Muscle of leg (tissue), 3 donors: ENCODE measurements at regions not wholly inside any gene's neighbourhood (a gene's known extent, or its start where the extent isn't known, plus 50 kb on each side); places are given as distances from the start of the nearest gene placed in this dataset.
"Not testable (repeated sequence)": the region's sequence is repeated elsewhere in the genome, so short reads cannot be mapped to it uniquely, and the experiment has no call there.

Experiments used
- DNase-seq: peaks from one replicate; pipeline ENCODE4 v3.0.0; 2013
- H3K27ac ChIP-seq: one replicate; pipeline ENCODE4 v1.5.1; 2013; ENCODE audit warnings: mild to moderate bottlenecking, low read length, control low read depth
- H3K27me3 ChIP-seq: one replicate; pipeline ENCODE4 v1.6.1; 2013; ENCODE audit warnings: low read length; ENCODE audit not compliant: control insufficient read depth, insufficient read depth
- H3K36me3 ChIP-seq: one replicate; pipeline ENCODE4 v1.6.1; 2013; ENCODE audit warnings: low read length; ENCODE audit not compliant: control insufficient read depth, insufficient read depth
- H3K4me1 ChIP-seq: one replicate; pipeline ENCODE4 v1.6.1; 2013; ENCODE audit warnings: low read length; ENCODE audit not compliant: control insufficient read depth, insufficient read depth
- H3K4me3 ChIP-seq: one replicate; pipeline ENCODE4 v1.5.1; 2013; ENCODE audit warnings: low read length, control low read depth
- H3K9me3 ChIP-seq: replicated peaks from 2 replicates; pipeline ENCODE4 v1.6.1; 2013; ENCODE audit warnings: low read depth, low read length; ENCODE audit not compliant: control insufficient read depth
- WGBS: methylation state at CpG from one replicate; pipeline ENCODE4 v1.1.5; 2013; ENCODE audit warnings: missing lambda C conversion rate; ENCODE audit not compliant: insufficient coverage; 5-methylcytosine and 5-hydroxymethylcytosine counted together

DNA sequence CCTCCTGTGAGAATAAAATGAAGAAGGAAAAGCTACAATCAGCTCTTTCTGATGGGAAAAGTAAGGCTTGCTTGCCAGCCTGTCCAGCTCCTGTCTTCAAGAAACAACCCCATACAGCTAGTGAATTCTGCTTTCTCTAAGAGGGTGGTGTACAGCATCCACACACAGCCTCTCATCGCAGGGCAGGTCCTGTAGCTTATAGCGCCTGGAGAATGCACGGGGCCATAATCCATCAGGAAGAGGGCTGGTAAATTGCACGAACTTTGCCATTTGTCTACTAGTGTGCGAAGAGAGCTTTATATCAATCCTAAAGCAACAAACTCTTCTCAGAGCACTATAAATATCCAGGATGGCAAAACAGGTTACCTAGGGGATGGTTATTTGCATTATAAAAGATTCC is 83.3 kb upstream of the SAMSN1 start:
- Histone ChIP-seq H3K4me1 (no peaks in the 10 kb centered on the region), H3K27me3 (no peaks in the 10 kb centered on the region), H3K27ac (no peak overlapping the region), H3K4me3 (no peak overlapping the region), H3K9me3 (no peaks in the 10 kb centered on the region), H3K36me3 (no peaks in the 10 kb centered on the region)
- no CpG with 5 or more reads among the region's 5 CpGs for WGBS
- no peak for DNase-seq

- H3K9me3 ChIP-seq, DNase-seq, H3K4me1 ChIP-seq, H3K27ac ChIP-seq, H3K4me3 ChIP-seq, H3K36me3 ChIP-seq, H3K27me3 ChIP-seq: not testable (repeated sequence)
- no CpG with 5 or more reads among the region's 3 CpGs for WGBS
Measured at GRCh38 chr21:14623079-14623478, 77.0 kb upstream of the SAMSN1 start.

DNA sequence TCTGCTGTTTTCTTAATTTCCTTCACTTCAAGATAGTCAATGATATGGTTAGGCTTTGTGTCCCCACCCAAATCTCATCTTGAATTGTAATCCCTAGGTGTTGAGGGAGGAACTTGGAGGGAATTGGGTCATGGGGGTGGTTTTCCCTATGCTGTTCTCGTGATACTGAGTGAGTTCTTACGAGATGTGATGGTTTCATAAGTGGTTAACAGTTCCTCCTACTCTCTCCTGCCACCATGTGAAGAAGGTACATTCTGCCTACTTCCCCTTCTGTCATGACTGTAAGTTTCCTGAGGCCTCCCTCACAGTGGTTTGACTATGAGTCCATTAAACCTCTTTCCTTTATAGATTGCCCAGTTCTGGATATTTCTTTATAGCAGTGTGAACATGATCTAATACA is 74.0 kb upstream of the SAMSN1 start:
- DNase-seq = no peak
- Histone ChIP-seq H3K27me3 (no peaks in the 10 kb centered on the region), H3K36me3 (no peaks in the 10 kb centered on the region), H3K9me3 (peaks cover 3% of the 10 kb centered on the region), H3K4me1 (no peaks in the 10 kb centered on the region), H3K27ac (no peak overlapping the region), H3K4me3 (no peak overlapping the region)
- WGBS = no CpG with 5 or more reads among the region's 2 CpGs

GRCh38 chr21:14617871-14618270 is 71.8 kb upstream of the SAMSN1 start:
- 100% methylated on average over 1 of the region's 2 CpGs for WGBS
- H3K4me3 ChIP-seq = no peak overlapping the region
- H3K27ac ChIP-seq = no peak overlapping the region
- no peaks in the 10 kb centered on the region for H3K4me1 ChIP-seq
- DNase-seq = no peak
- peaks cover 3% of the 10 kb centered on the region for H3K9me3 ChIP-seq
- H3K27me3 ChIP-seq = no peaks in the 10 kb centered on the region
- H3K36me3 ChIP-seq = no peaks in the 10 kb centered on the region

- peaks cover 3% of the 10 kb centered on the region for H3K9me3 ChIP-seq
- WGBS = no CpG with 5 or more reads among the region's 2 CpGs
- no peak overlapping the region for H3K27ac ChIP-seq
- no peaks in the 10 kb centered on the region for H3K36me3 ChIP-seq
- H3K27me3 ChIP-seq = no peaks in the 10 kb centered on the region
- no peak overlapping the region for H3K4me3 ChIP-seq
- H3K4me1 ChIP-seq = no peaks in the 10 kb centered on the region
- no peak for DNase-seq
Measured at GRCh38 chr21:14617040-14617393, 70.9 kb upstream of the SAMSN1 start.

- no peaks in the 10 kb centered on the region for H3K4me1 ChIP-seq
- no CpG with 5 or more reads among the region's 4 CpGs for WGBS
Measured at GRCh38 chr21:14616380-14617039, 70.4 kb upstream of the SAMSN1 start.

GRCh38 chr21:14615359-14615974 is 69.4 kb upstream of the SAMSN1 start:
- no peaks in the 10 kb centered on the region for H3K36me3 ChIP-seq
- no peaks in the 10 kb centered on the region for H3K4me1 ChIP-seq
- WGBS = no CpG with 5 or more reads among the region's 4 CpGs
- no peaks in the 10 kb centered on the region for H3K27me3 ChIP-seq
- peak; percentile 61 for DNase-seq
- no peaks in the 10 kb centered on the region for H3K9me3 ChIP-seq
- no peak overlapping the region for H3K27ac ChIP-seq
- no peak overlapping the region for H3K4me3 ChIP-seq

More at GRCh38 chr21:14616380-14617039, 70.4 kb upstream of the SAMSN1 start:
- Histone ChIP-seq H3K9me3 (peaks cover 3% of the 10 kb centered on the region), H3K27ac (no peak overlapping the region), H3K4me3 (no peak overlapping the region), H3K27me3 (no peaks in the 10 kb centered on the region), H3K36me3 (no peaks in the 10 kb centered on the region)
- no peak for DNase-seq

- Histone ChIP-seq H3K27me3 (no peaks in the 10 kb centered on the region), H3K27ac (peak overlapping the region; percentile 10), H3K4me1 (no peaks in the 10 kb centered on the region), H3K9me3 (no peaks in the 10 kb centered on the region), H3K36me3 (no peaks in the 10 kb centered on the region), H3K4me3 (no peak overlapping the region)
- DNase-seq = no peak
- no CpG with 5 or more reads among the region's 3 CpGs for WGBS
Measured at GRCh38 chr21:14614287-14614686, 68.2 kb upstream of the SAMSN1 start.

DNA sequence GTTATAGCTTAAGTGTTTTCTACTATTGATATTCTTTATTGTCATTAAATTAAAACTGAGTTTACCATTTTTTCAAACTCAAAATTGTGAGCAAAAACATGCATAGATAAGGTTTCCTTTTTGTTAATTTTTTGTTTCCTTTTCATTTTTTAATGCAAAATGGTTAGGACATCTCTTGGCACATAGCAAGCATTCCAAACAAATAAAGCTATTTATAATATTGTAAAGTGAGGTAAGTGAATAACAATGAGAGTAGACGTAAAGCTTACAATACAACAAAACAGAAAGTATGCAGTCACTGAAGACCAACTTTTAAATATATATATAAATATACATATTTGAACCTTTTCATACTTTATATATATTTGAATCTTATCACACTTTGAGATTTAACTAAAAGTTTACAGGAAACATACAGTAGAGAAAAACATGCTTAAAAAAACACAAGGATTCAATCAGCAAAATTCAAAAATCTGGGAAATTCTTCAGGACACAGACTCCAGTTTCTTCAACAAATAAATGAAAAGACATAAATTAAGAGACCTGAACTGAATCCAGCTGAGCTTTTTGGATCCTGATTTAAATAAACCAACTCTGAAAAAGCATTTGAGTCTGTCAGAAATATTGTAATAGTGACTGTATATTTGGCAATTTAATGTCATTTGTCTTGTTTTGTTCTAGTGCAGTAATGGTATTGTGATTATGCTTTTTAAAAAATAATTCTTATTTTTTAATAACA is 67.5 kb upstream of the SAMSN1 start:
- Histone ChIP-seq H3K27ac (no peak overlapping the region), H3K4me1 (no peaks in the 10 kb centered on the region), H3K27me3 (no peaks in the 10 kb centered on the region), H3K4me3 (no peak overlapping the region), H3K36me3 (no peaks in the 10 kb centered on the region), H3K9me3 (no peaks in the 10 kb centered on the region)
- DNase-seq = peak; percentile 79
- WGBS = no CpG with 5 or more reads among the region's 1 CpG

GRCh38 chr21:14610119-14610518 is 64.0 kb upstream of the SAMSN1 start:
- H3K36me3 ChIP-seq, H3K4me3 ChIP-seq, DNase-seq, H3K4me1 ChIP-seq, H3K27me3 ChIP-seq, H3K27ac ChIP-seq, H3K9me3 ChIP-seq: not testable (repeated sequence)
- 80% methylated on average over 2 of the region's 6 CpGs for WGBS
